ENCODE measurements at regions not wholly inside any gene's neighbourhood (a gene's known extent, or its start where the extent isn't known, plus 50 kb on each side); places are given as distances from the start of the nearest gene placed in this dataset.

DNA sequence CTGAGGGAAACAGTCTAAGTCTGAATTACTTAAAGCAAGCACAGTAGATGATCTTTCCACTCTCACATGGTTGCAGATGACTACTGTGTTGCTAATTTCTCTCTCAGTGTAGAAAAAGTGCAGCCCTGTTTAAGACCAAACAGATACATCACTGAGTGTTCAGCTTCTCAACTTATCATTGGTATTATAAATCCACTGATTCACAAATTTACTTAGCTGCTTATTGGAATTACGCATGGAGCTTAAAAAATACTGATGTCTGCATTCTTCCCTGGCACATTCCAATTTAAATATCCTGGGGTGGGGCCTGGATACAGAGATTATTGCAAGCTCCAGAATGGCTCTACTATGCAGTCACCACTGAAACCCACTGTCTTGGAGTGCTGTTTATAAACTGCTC lies 411.2 kb downstream of the RND3 start:
- no peak for DNase-seq
- H3K4me3 ChIP-seq = no peak overlapping the region
- no peaks in the 10 kb centered on the region for H3K9me3 ChIP-seq
- peaks cover 0 to 5% (median 0%) of the 10 kb centered on the region in 4 donors for H3K4me1 ChIP-seq
- 33 to 63% (median 54%) methylated on average over 1 of the region's 1 CpG for WGBS, 5 donors
- no peak for TF ChIP-seq POLR2AphosphoS5 (IDR thresholded peaks at IDR 0.05)
- TF ChIP-seq POLR2A (IDR thresholded peaks at IDR 0.05) = no peak
- no peak overlapping the region for H3K27ac ChIP-seq
- no peaks in the 10 kb centered on the region for H3K27me3 ChIP-seq
- no peaks in the 10 kb centered on the region for H3K36me3 ChIP-seq
- intact Hi-C loops (cut with DNase I; ENCODE audit: low total_unique reads) = no loop called here

DNA sequence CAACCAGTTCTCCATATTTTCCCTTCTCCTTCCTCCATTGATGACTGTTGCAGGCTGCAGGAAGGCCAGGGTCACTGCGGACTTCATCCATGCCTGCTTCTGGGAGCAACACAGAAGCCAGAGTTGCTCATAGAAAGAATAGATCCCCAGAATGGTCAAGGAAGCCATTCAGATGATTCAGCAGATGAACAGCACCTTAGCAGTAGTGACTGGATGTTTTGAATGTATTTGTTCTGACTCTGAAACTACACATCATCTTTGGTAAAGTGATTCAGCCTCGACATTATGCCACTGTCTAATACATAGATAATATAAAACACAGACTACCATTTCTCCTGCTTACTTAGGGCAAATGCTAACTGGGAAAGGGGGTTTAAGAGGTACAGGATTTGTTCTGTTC lies 411.6 kb downstream of the RND3 start:
- peaks cover 0 to 5% (median 0%) of the 10 kb centered on the region in 4 donors for H3K4me1 ChIP-seq
- intact Hi-C loops (cut with DNase I; ENCODE audit: low total_unique reads) = no loop called here
- no peak overlapping the region for H3K4me3 ChIP-seq
- DNase-seq = no peak
- H3K36me3 ChIP-seq = no peaks in the 10 kb centered on the region
- 78 to 87% (median 84%) methylated on average over 2 of the region's 2 CpGs for WGBS, 5 donors
- no peaks in the 10 kb centered on the region for H3K9me3 ChIP-seq
- no peaks in the 10 kb centered on the region for H3K27me3 ChIP-seq
- TF ChIP-seq EP300 (IDR thresholded peaks at IDR 0.05) (no peak), POLR2AphosphoS5 (IDR thresholded peaks at IDR 0.05) (no peak), POLR2A (IDR thresholded peaks at IDR 0.05) (no peak)
- TF ChIP-seq, protein P1, sequence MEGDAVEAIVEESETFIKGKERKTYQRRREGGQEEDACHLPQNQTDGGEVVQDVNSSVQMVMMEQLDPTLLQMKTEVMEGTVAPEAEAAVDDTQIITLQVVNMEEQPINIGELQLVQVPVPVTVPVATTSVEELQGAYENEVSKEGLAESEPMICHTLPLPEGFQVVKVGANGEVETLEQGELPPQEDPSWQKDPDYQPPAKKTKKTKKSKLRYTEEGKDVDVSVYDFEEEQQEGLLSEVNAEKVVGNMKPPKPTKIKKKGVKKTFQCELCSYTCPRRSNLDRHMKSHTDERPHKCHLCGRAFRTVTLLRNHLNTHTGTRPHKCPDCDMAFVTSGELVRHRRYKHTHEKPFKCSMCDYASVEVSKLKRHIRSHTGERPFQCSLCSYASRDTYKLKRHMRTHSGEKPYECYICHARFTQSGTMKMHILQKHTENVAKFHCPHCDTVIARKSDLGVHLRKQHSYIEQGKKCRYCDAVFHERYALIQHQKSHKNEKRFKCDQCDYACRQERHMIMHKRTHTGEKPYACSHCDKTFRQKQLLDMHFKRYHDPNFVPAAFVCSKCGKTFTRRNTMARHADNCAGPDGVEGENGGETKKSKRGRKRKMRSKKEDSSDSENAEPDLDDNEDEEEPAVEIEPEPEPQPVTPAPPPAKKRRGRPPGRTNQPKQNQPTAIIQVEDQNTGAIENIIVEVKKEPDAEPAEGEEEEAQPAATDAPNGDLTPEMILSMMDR (IDR thresholded peaks at IDR 0.05) = no peak
- H3K27ac ChIP-seq = no peak overlapping the region

DNA sequence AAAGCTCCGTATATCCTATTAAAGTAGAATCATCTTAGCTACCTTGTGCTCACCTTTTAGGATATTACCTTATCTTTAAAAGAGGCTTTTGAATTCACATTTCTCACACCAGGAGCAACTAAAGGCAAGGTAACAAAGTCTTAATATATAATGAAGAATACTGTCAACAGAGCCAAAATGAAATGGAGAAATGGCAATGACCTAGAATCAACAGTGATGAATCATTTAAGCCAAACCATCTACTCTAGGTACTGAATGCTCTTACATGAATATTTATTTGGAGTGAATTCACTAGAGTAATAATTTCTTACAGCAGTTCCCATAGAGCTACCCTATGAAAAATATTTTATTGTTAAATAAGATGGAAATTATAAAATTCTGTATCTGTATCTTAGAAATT lies 421.0 kb downstream of the RND3 start:
- Histone ChIP-seq H3K36me3 (no peaks in the 10 kb centered on the region), H3K9me3 (no peaks in the 10 kb centered on the region), H3K4me1 (no peaks in the 10 kb centered on the region), H3K27ac (no peak overlapping the region), H3K4me3 (no peak overlapping the region), H3K27me3 (no peaks in the 10 kb centered on the region)
- WGBS, 5 donors = 86 to 95% (median 91%) methylated on average over 1 of the region's 1 CpG
- intact Hi-C loops (cut with DNase I; ENCODE audit: low total_unique reads) = no loop called here
- TF ChIP-seq, protein P1 (IDR thresholded peaks at IDR 0.05) = no peak
- TF ChIP-seq POLR2A (IDR thresholded peaks at IDR 0.05) (no peak), POLR2AphosphoS5 (IDR thresholded peaks at IDR 0.05) (no peak), EP300 (IDR thresholded peaks at IDR 0.05) (no peak)
- DNase-seq = no peak

DNA sequence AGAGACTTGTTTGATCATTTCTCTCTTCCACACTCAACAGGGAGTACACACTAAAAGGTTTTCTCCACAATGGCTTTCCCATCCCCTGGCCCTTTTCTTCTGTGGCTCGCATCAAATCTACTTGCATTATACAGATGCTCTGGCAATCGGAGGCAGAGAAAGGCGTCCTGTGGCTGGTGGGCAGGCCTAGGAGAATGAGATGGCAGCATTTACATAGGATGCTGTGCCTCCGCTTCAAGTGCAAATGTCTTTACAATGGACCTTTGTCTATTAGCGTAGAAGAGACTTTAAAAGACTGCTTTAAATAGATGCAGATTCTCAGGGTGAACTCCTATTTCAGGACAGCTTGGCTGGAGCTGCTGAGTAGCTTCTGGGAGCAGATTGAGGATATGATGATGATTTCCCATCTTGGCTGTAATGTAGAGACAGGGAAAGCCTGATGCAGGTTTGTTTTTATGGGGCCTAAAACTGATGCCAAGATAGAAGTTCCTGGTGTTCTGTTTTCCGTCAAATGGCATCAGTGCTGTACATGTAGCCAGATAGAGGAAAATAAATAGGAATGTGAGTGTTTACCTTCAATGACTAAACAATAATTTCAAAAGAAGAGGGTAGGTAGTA lies 423.4 kb downstream of the RND3 start:
- no peaks in the 10 kb centered on the region for H3K4me1 ChIP-seq
- no peak overlapping the region for H3K4me3 ChIP-seq
- H3K9me3 ChIP-seq = no peaks in the 10 kb centered on the region
- WGBS, 5 donors = 86 to 94% (median 90%) methylated on average over 6 of the region's 6 CpGs
- H3K27ac ChIP-seq = no peak overlapping the region
- intact Hi-C loops (cut with DNase I; ENCODE audit: low total_unique reads) = no loop called here
- H3K36me3 ChIP-seq = no peaks in the 10 kb centered on the region
- TF ChIP-seq, protein P1 (IDR thresholded peaks at IDR 0.05) = no peak
- TF ChIP-seq EP300 (IDR thresholded peaks at IDR 0.05) (no peak), POLR2A (IDR thresholded peaks at IDR 0.05) (no peak), POLR2AphosphoS5 (IDR thresholded peaks at IDR 0.05) (no peak)
- no peaks in the 10 kb centered on the region for H3K27me3 ChIP-seq
- no peak for DNase-seq

DNA sequence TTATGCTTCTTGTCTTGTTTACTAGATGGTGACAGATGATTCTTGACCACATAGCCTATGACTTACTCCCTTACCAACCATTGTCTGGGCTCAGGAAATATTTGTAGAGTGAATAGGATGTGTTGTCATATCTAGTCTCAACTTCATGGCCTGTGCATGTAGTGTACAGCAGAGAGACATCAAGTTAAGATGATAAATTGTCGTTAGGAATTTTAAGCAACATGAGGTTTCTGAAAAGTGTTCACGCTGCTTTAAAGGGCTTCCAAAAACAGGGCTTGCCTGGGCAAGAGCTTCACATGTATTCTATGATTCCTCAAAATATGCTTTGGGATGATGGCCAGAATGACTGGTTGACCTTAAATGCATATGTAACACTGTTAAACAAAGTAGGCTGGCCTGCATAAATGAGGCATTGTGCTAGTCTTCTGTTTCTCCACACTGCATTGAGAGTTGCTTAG lies 424.0 kb downstream of the RND3 start:
- Histone ChIP-seq H3K9me3 (no peaks in the 10 kb centered on the region), H3K4me3 (no peak overlapping the region), H3K4me1 (no peaks in the 10 kb centered on the region), H3K36me3 (no peaks in the 10 kb centered on the region), H3K27me3 (no peaks in the 10 kb centered on the region), H3K27ac (no peak overlapping the region)
- DNase-seq = no peak
- intact Hi-C loops (cut with DNase I; ENCODE audit: low total_unique reads) = no loop called here
- 82 to 96% (median 87%) methylated on average over 2 of the region's 2 CpGs for WGBS, 5 donors
- TF ChIP-seq POLR2A (IDR thresholded peaks at IDR 0.05) = no peak

Data from stomach (tissue), 8 donors.